Heart right ventricle (tissue), 16 donors: ENCODE measurements at regions not wholly inside any gene's neighbourhood (a gene's known extent, or its start where the extent isn't known, plus 50 kb on each side); places are given as distances from the start of the nearest gene placed in this dataset.

Experiments
- ATAC-seq, 8 donors: fragments of 200-7000 bp; cut with Tn5 transposase; one replicate each; pipeline ENCODE4 v1.9.1; 2020; ENCODE audit warnings: mild to moderate bottlenecking in 8 of 8, moderate library complexity in 8 of 8, moderate number of reproducible peaks in 1 of 8
- DNase-seq, 2 donors: peaks; one replicate each; pipeline ENCODE4 v3.0.0-alpha.2; 2020
- H3K27ac ChIP-seq, 10 donors: fragments of 200-600 bp; sonication (generic) in 2 of 10; one replicate each; pipeline versions ENCODE4 v1.5.0 to v1.8.0; 2020 to 2022; ENCODE audit warnings: mild to moderate bottlenecking in 3 of 10
- H3K27me3 ChIP-seq, 7 donors: fragments of 200-600 bp; one replicate each; pipeline ENCODE4 v1.8.0; 2021 to 2022; ENCODE audit warnings: mild to moderate bottlenecking in 2 of 7
- H3K36me3 ChIP-seq, 9 donors: fragments of 200-600 bp; sonication (generic) in 1 of 9; one replicate each; pipeline versions ENCODE4 v1.5.0 to v1.8.0; 2020 to 2022; ENCODE audit warnings: mild to moderate bottlenecking in 2 of 9
- H3K4me1 ChIP-seq, 9 donors: fragments of 200-600 bp; sonication (generic) in 1 of 9; one replicate each; pipeline versions ENCODE4 v1.5.0 to v1.8.0; 2020 to 2022; ENCODE audit warnings: mild to moderate bottlenecking in 4 of 9
- H3K4me3 ChIP-seq, 10 donors: fragments of 200-600 bp; sonication (generic) in 2 of 10; one replicate each; pipeline versions ENCODE4 v1.5.0 to v1.8.0; 2020 to 2022; ENCODE audit warnings: mild to moderate bottlenecking in 7 of 10, moderate library complexity in 2 of 10
- H3K9me3 ChIP-seq, 11 donors: fragments of 200-600 bp in 10 of 11; sonication (generic) in 2 of 11; one replicate each; pipeline versions ENCODE4 v1.5.0 to v1.8.0; 2013 to 2022; ENCODE audit warnings: mild to moderate bottlenecking in 2 of 11, control low read depth in 1 of 11, moderate library complexity in 1 of 11
- WGBS, 2 donors: extraction: QIAGEN DNeasy Blood & Tissue Kit; methylation state at CpG; one replicate each; pipeline ENCODE4 v1.1.7; 2013; ENCODE audit warnings: inconsistent platforms in 1 of 2; 5-methylcytosine and 5-hydroxymethylcytosine counted together
- intact Hi-C, 10 donors: fragments of 100-400 bp; cut with DNase I; formaldehyde crosslinking; loops; one replicate each; pipeline versions ENCODE4 v1.11.1 to v1.14.2; 2022
- TF ChIP-seq, protein P1 (sequence below), 9 donors: fragments of 200-600 bp; sonication (generic) in 2 of 9; IDR thresholded peaks; one replicate each; pipeline versions ENCODE4 v1.5.0 to v1.8.0; 2021 to 2022; ENCODE audit warnings: antibody characterized with exemption in 9 of 9, mild to moderate bottlenecking in 5 of 9, moderate library complexity in 1 of 9
- donor health status: Arrhythmogenic right ventricular cardiomyopathy.
- donor health status: ischemic (EF 13 %, LVEDD 7.1; RV severe dilation, severe dysfunction).
- donor health status: healthy with polysubstance abuse.
- donor health status: DM: no; HTN: yes; CAD: no.
- donor health status: DM: no; HTN: no; CAD: no.
- donor health status: ischemic (EF 25% LVEDD 6.9; RV normal size, moderate dysfunction).
- donor health status: ischemic (EF 25% LVEDD 5.7; RV mildly dilated, moderate dysfunction).
- donor health status: healthy.
- donor health status: DM: yes; HTN: yes; CAD: no.
- donor health status: Ischemic cardiomyopathy.
- donor health status: ischemic (EF 35%, LVEDD 5.7; RV mildly dilated, moderate dysfunction).
- donor health status: nonischemic (EF 11% LVEDD 7.7; RV severe dilation, severe dysfunction).
- donor health status: DM: yes; HTN: yes; CAD: no.
- donor health status: PGD.
- donor health status: ischemic (EF 29% LVEDD 5.4; RV normal size, mild dysfunction).
- donor health status: nonischemic (EF 23%, LVEDD 6.1; RV moderate dilation, normal function).

DNA sequence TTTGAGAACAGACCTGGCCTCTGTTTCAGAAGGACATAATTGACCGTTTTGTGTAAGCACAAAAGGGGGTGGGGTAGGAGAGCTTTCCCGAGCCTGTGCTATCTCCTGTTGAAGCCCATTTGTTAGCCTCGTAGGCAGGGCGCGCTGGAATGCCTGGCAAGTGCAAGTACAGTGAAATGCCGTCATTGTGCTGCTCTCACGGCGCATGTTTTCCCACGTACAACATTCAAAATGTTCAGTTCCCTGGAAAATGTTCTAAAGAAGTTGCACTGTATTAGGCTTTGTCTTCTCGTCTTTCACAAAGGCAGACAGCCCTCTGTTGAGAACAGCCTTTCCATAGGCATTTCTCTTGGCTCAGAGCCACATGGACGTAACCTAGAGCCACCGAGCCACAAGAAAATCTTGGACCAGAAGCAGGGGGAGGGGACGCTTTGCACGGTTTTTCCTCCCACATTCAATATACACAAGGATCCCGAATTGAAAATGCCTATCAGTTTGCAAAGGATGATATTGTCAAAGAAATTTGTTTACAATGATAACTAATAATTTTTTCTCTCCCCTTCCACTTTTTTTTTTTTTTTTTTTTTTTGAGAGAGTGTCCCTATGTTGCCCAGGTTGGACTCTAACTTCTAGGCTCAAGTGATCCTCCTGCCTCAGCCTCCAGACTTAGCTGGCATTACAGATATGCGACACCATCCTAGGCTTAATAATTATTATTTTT, 54.6 kb upstream of the RAPGEF2 start:
- peak; percentile 79 to 98 (median 96) for ATAC-seq
- no peaks in the 10 kb centered on the region for H3K27me3 ChIP-seq
- H3K27ac ChIP-seq, result peak overlapping the region in 5 of 10 donors; percentile 18 to 60 (median 50)
- TF ChIP-seq, protein P1, sequence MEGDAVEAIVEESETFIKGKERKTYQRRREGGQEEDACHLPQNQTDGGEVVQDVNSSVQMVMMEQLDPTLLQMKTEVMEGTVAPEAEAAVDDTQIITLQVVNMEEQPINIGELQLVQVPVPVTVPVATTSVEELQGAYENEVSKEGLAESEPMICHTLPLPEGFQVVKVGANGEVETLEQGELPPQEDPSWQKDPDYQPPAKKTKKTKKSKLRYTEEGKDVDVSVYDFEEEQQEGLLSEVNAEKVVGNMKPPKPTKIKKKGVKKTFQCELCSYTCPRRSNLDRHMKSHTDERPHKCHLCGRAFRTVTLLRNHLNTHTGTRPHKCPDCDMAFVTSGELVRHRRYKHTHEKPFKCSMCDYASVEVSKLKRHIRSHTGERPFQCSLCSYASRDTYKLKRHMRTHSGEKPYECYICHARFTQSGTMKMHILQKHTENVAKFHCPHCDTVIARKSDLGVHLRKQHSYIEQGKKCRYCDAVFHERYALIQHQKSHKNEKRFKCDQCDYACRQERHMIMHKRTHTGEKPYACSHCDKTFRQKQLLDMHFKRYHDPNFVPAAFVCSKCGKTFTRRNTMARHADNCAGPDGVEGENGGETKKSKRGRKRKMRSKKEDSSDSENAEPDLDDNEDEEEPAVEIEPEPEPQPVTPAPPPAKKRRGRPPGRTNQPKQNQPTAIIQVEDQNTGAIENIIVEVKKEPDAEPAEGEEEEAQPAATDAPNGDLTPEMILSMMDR (IDR thresholded peaks at IDR 0.05), result peak in 2 of 9 donors; percentile 27 to 28
- no peaks in the 10 kb centered on the region for H3K36me3 ChIP-seq
- intact Hi-C loops, result loop anchor here in 1 of 10 donors (2.0 to 10.0 kb wide), 2 partner anchors 54 to 126 kb away; partner anchors contain the start of gene RAPGEF2
- WGBS, 2 donors, result 14 to 15% methylated on average over 16 of the region's 16 CpGs
- H3K9me3 ChIP-seq, result no peaks in the 10 kb centered on the region
- peak; percentile 64 to 75 for DNase-seq
- peak overlapping the region in 9 of 10 donors; percentile 11 to 55 (median 45) for H3K4me3 ChIP-seq
- H3K4me1 ChIP-seq, result peaks cover 0 to 19% (median 6%) of the 10 kb centered on the region in 9 donors

DNA sequence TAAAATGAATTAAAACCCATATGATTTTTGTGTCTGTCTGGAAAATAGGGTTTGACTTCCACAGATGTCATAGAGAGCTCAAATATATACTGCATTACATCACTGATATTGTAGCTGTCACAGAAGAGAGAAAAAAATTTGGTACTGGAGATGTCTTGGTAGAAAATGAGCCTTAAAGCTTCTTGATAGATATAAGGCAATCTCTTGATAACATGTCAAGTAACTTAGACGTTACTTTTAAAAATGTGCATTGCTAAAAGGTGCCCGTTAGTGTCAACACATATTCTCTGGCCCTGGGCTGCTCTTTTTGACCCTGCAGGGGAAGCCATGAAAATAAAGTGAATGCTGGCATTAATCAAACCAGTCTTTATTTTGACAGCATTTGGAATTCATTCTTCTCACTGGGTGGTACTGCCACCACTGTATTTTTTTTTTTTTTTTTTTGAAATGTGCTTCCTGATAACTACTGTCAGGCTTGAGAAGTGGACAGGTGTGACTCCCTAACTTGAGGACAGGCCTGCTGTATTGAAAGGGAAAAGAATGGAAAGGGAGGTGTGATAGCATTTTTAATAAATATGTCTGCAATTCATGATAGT, 53.0 kb upstream of the RAPGEF2 start:
- Histone ChIP-seq H3K4me3 (no peak overlapping the region), H3K4me1 (peaks cover 0 to 19% (median 6%) of the 10 kb centered on the region in 9 donors), H3K27me3 (no peaks in the 10 kb centered on the region), H3K27ac (no peak overlapping the region), H3K9me3 (no peaks in the 10 kb centered on the region), H3K36me3 (no peaks in the 10 kb centered on the region)
- intact Hi-C loops, result loop anchor here in 1 of 10 donors (2.0 to 10.0 kb wide), 2 partner anchors 53 to 125 kb away; partner anchors contain the start of gene RAPGEF2
- WGBS, 2 donors, result 78 to 79% methylated on average over 2 of the region's 2 CpGs
- TF ChIP-seq, protein P1 (IDR thresholded peaks at IDR 0.05), result no peak
- no peak for ATAC-seq
- DNase-seq, result no peak

GRCh38 chr4:159051245-159052071, 51.4 kb upstream of the RAPGEF2 start:
- Histone ChIP-seq H3K27me3 (no peaks in the 10 kb centered on the region), H3K27ac (no peak overlapping the region), H3K36me3 (no peaks in the 10 kb centered on the region), H3K9me3 (no peaks in the 10 kb centered on the region), H3K4me3 (no peak overlapping the region), H3K4me1 (peaks cover 0 to 19% (median 6%) of the 10 kb centered on the region in 9 donors)
- DNase-seq (no peak), ATAC-seq (no peak)
- TF ChIP-seq, protein P1 (IDR thresholded peaks at IDR 0.05), result no peak
- 48 to 49% methylated on average over 7 of the region's 7 CpGs for WGBS, 2 donors
- intact Hi-C loops, result no loop called here

DNA sequence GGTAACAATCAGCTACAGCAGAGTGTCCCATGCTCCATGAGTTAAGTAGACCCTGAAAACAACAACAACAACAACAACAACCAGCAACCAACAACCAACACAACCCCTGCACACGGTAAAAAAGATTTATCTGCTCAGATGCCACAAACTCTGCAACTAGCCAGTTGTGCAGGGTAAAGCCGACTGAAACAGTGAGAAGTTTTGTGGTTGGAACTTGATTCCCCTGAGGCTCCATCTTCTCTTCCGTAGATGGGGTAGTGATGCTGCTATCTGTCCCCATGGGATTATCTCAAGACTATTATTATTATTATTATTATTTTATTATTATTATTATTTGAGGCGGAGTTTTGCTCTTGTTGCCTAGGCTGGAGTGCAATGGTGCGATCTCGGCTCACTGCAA, 50.6 kb upstream of the RAPGEF2 start:
- intact Hi-C loops, result no loop called here
- H3K9me3 ChIP-seq, result no peaks in the 10 kb centered on the region
- no peaks in the 10 kb centered on the region for H3K27me3 ChIP-seq
- no peak for DNase-seq
- TF ChIP-seq, protein P1 (IDR thresholded peaks at IDR 0.05), result no peak
- no peaks in the 10 kb centered on the region for H3K36me3 ChIP-seq
- peaks cover 0 to 19% (median 6%) of the 10 kb centered on the region in 9 donors for H3K4me1 ChIP-seq
- H3K27ac ChIP-seq, result no peak overlapping the region
- H3K4me3 ChIP-seq, result no peak overlapping the region
- ATAC-seq, result no peak
- WGBS, 2 donors, result 89 to 92% methylated on average over 6 of the region's 6 CpGs
